H9 (cell line): ENCODE measurements at regions not wholly inside any gene's neighbourhood (a gene's known extent, or its start where the extent isn't known, plus 50 kb on each side); places are given as distances from the start of the nearest gene placed in this dataset.
A peak's percentile ranks its signal among the peaks of the same experiment; 100 is the strongest.
"Not testable (repeated sequence)": the region's sequence is repeated elsewhere in the genome, so short reads cannot be mapped to it uniquely, and the experiment has no call there.

Experiments
- DNase-seq: peaks from one replicate; pipeline ENCODE4 v3.0.0-alpha.2; 2017
- H2AFZ ChIP-seq: one replicate; pipeline ENCODE4 v1.6.1; 2013; ENCODE audit warnings: mild to moderate bottlenecking, low read length, control low read depth, moderate library complexity
- H2AK5ac ChIP-seq: 2 replicates; pipeline ENCODE4 v1.6.1; 2013; ENCODE audit warnings: low read length, control low read depth, mixed read lengths; ENCODE audit not compliant: insufficient read length
- H2BK120ac ChIP-seq: one replicate; pipeline ENCODE4 v1.6.1; 2013; ENCODE audit warnings: low read depth, mild to moderate bottlenecking, low read length, control low read depth, inconsistent platforms; ENCODE audit not compliant: poor library complexity, severe bottlenecking
- H2BK12ac ChIP-seq: 2 replicates; pipeline ENCODE4 v1.6.1; 2013; ENCODE audit warnings: low read length, control low read depth, mixed read lengths, low read depth; ENCODE audit not compliant: insufficient read length
- H2BK15ac ChIP-seq: 2 replicates; pipeline ENCODE4 v1.6.1; 2013; ENCODE audit warnings: low read depth, low read length, control low read depth
- H2BK20ac ChIP-seq: one replicate; pipeline ENCODE4 v1.6.1; 2013; ENCODE audit warnings: low read depth, mild to moderate bottlenecking, low read length, control low read depth, inconsistent platforms; ENCODE audit not compliant: poor library complexity, severe bottlenecking
- H2BK5ac ChIP-seq: 2 replicates; pipeline ENCODE4 v1.6.1; 2013; ENCODE audit warnings: low read length, control low read depth, mixed read lengths; ENCODE audit not compliant: insufficient read length
- H3K14ac ChIP-seq: 2 replicates; pipeline ENCODE4 v1.6.1; 2013; ENCODE audit warnings: low read length, control low read depth; ENCODE audit not compliant: insufficient read depth
- H3K18ac ChIP-seq: 2 replicates; pipeline ENCODE4 v1.6.1; 2013; ENCODE audit warnings: low read depth, mild to moderate bottlenecking, mixed read lengths, low read length, control low read depth; ENCODE audit not compliant: insufficient read length
- H3K23ac ChIP-seq: 2 replicates; pipeline ENCODE4 v1.6.1; 2013; ENCODE audit warnings: low read length, control low read depth, mixed read lengths, low read depth; ENCODE audit not compliant: insufficient read length
- H3K23me2 ChIP-seq: 2 replicates; pipeline ENCODE4 v1.6.1; 2013; ENCODE audit warnings: low read depth, mild to moderate bottlenecking, mixed read lengths, low read length, control low read depth; ENCODE audit not compliant: insufficient read length, poor library complexity, severe bottlenecking
- H3K27ac ChIP-seq: 2 replicates; pipeline ENCODE4 v1.5.1; 2013; ENCODE audit warnings: low read length, control low read depth, mixed read lengths, low read depth; ENCODE audit not compliant: insufficient read length
- H3K27me3 ChIP-seq: 2 replicates; pipeline ENCODE4 v1.6.1; 2013; ENCODE audit warnings: low read length, control low read depth, inconsistent platforms; ENCODE audit not compliant: insufficient read depth
- H3K4ac ChIP-seq: 2 replicates; pipeline ENCODE4 v1.6.1; 2013; ENCODE audit warnings: low read depth, mild to moderate bottlenecking, control low read depth, inconsistent platforms, low read length, moderate library complexity
- H3K4me1 ChIP-seq: 2 replicates; pipeline ENCODE4 v1.6.1; 2013; ENCODE audit warnings: low read length, control low read depth, inconsistent platforms; ENCODE audit not compliant: insufficient read depth
- H3K4me2 ChIP-seq: 2 replicates; pipeline ENCODE4 v1.6.1; 2013; ENCODE audit warnings: low read length, control low read depth, mixed read lengths; ENCODE audit not compliant: insufficient read length, insufficient read depth
- H3K56ac ChIP-seq: 2 replicates; pipeline ENCODE4 v1.6.1; 2013; ENCODE audit warnings: low read depth, mild to moderate bottlenecking, mixed read lengths, low read length, control low read depth; ENCODE audit not compliant: insufficient read length
- H3K79me1 ChIP-seq: 2 replicates; pipeline ENCODE4 v1.6.1; 2013; ENCODE audit warnings: low read depth, mild to moderate bottlenecking, moderate library complexity, low read length, control low read depth, inconsistent platforms; ENCODE audit not compliant: insufficient read depth, poor library complexity, severe bottlenecking
- H3K79me2 ChIP-seq: 2 replicates; pipeline ENCODE4 v1.6.1; 2013; ENCODE audit warnings: low read length, control low read depth, inconsistent platforms; ENCODE audit not compliant: insufficient read depth
- H3K9ac ChIP-seq: 2 replicates; pipeline ENCODE4 v1.6.1; 2013; ENCODE audit warnings: low read length, control low read depth, mixed read lengths; ENCODE audit not compliant: insufficient read length; ENCODE audit errors: extremely low read depth
- H3K9me3 ChIP-seq: one replicate; pipeline ENCODE4 v1.6.1; 2013; ENCODE audit warnings: low read depth, low read length, inconsistent platforms; ENCODE audit not compliant: control insufficient read depth
- H3T11ph ChIP-seq: one replicate; pipeline ENCODE4 v1.6.1; 2013; ENCODE audit warnings: mild to moderate bottlenecking, low read length, control low read depth, inconsistent platforms
- H4K20me1 ChIP-seq: one replicate; pipeline ENCODE4 v1.6.1; 2013; ENCODE audit not compliant: control insufficient read depth, insufficient read length, insufficient read depth
- H4K5ac ChIP-seq: 2 replicates; pipeline ENCODE4 v1.6.1; 2013; ENCODE audit warnings: low read depth, mild to moderate bottlenecking, mixed read lengths, low read length, control low read depth; ENCODE audit not compliant: insufficient read length
- H4K8ac ChIP-seq: replicated peaks from 2 replicates; pipeline ENCODE4 v1.6.1; 2013; ENCODE audit warnings: low read length, control low read depth, mixed read lengths, low read depth; ENCODE audit not compliant: insufficient read length
- H4K91ac ChIP-seq: 2 replicates; pipeline ENCODE4 v1.6.1; 2013; ENCODE audit warnings: low read depth, mild to moderate bottlenecking, moderate library complexity, mixed read lengths, low read length, control low read depth; ENCODE audit not compliant: insufficient read length
- H3K27ac Mint-ChIP-seq, 3 experiments: 2 replicates in 2 of 3; 3 replicates in 1 of 3; pipeline ENCODE4 v1.8.0; 2020 to 2021; ENCODE audit warnings: mixed read lengths in 3 of 3, mild to moderate bottlenecking in 1 of 3, moderate library complexity in 1 of 3
- H3K27me3 Mint-ChIP-seq: 2 replicates; pipeline ENCODE4 v1.8.0; 2021; ENCODE audit warnings: low read depth, mild to moderate bottlenecking, moderate library complexity, mixed read lengths
- H3K36me3 Mint-ChIP-seq, 3 experiments: 2 replicates in 2 of 3; 3 replicates in 1 of 3; pipeline ENCODE4 v1.8.0; 2020 to 2021; ENCODE audit warnings: low read depth in 3 of 3, mixed read lengths in 3 of 3; ENCODE audit not compliant: insufficient read depth in 1 of 3
- H3K4me1 Mint-ChIP-seq, 2 experiments: 2 replicates each; pipeline ENCODE4 v1.8.0; 2020; ENCODE audit warnings: mixed read lengths in 2 of 2
- H3K4me3 Mint-ChIP-seq, 2 experiments: 2 replicates in 1 of 2; 3 replicates in 1 of 2; pipeline ENCODE4 v1.8.0; 2020 to 2021; ENCODE audit warnings: mild to moderate bottlenecking in 2 of 2, mixed read lengths in 2 of 2, moderate library complexity in 1 of 2
- H3K9me3 Mint-ChIP-seq, 2 experiments: 2 replicates in 1 of 2; 3 replicates in 1 of 2; pipeline ENCODE4 v1.8.0; 2020; ENCODE audit warnings: mild to moderate bottlenecking in 2 of 2, mixed read lengths in 2 of 2, moderate library complexity in 1 of 2
- WGBS: extraction: QIAGEN DNeasy Blood & Tissue Kit; methylation state at CpG from one replicate; pipeline ENCODE4 v1.1.7; 2013; ENCODE audit warnings: missing lambda C conversion rate, low lambda C conversion rate, mixed read lengths; ENCODE audit not compliant: insufficient read length; ENCODE audit errors: extremely low coverage; 5-methylcytosine and 5-hydroxymethylcytosine counted together
- TF ChIP-seq, protein P1 (sequence below): fragments of 200-600 bp; sonication (generic); conservative IDR thresholded peaks from 3 replicates; pipeline ENCODE4 v1.8.0; 2021; ENCODE audit warnings: antibody characterized with exemption, mild to moderate bottlenecking

DNA sequence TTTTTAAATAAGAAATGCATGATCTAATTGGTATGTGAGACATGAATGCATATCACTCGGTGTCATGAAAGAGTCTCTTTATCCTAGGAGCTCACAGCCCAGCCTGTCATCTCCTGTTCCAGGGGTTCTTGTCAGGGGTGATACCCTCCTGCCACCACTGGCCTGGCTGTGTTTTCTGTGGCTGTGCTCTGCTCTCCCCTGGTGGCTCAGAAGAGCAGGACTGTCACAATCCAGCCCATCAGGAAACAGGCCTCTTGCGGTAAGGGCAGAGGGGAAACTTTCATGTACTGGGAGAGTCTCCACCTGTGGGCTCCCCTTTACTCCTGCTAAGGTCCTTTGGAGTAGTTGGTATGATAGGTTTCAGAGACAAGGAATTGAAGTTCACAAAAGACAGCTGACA, 240.2 kb upstream of the GLRA1 start:
- Histone ChIP-seq H2BK20ac (no peak overlapping the region), H3K4me2 (no peak overlapping the region), H3T11ph (no peak overlapping the region), H3K23ac (no peak overlapping the region), H3K27ac (no peak overlapping the region), H2AK5ac (no peak overlapping the region), H2BK120ac (no peak overlapping the region), H3K56ac (no peak overlapping the region), H3K9me3 (no peaks in the 10 kb centered on the region), H2AFZ (no peak overlapping the region), H3K14ac (no peak overlapping the region), H3K23me2 (no peaks in the 10 kb centered on the region), H3K9ac (no peak overlapping the region), H3K18ac (no peak overlapping the region), H2BK12ac (no peak overlapping the region), H4K20me1 (no peaks in the 10 kb centered on the region), H3K4ac (no peak overlapping the region), H3K27me3 (no peaks in the 10 kb centered on the region), H4K8ac (no peak overlapping the region), H3K79me2 (no peaks in the 10 kb centered on the region), H3K4me1 (peaks cover 3% of the 10 kb centered on the region; the same call in 1 of the 2 replicates), H4K91ac (no peak overlapping the region), H3K79me1 (no peaks in the 10 kb centered on the region), H2BK15ac (no peak overlapping the region), H2BK5ac (no peak overlapping the region), H4K5ac (no peak overlapping the region)
- Mint-ChIP-seq H3K36me3 (no peaks in the 10 kb centered on the region), H3K4me3 (no peak overlapping the region), H3K9me3 (no peaks in the 10 kb centered on the region), H3K27ac (no peak overlapping the region), H3K4me1 (peaks cover 21 to 30% of the 10 kb centered on the region in 2 experiments), H3K27me3 (peaks cover 7% of the 10 kb centered on the region)
- TF ChIP-seq, protein P1, sequence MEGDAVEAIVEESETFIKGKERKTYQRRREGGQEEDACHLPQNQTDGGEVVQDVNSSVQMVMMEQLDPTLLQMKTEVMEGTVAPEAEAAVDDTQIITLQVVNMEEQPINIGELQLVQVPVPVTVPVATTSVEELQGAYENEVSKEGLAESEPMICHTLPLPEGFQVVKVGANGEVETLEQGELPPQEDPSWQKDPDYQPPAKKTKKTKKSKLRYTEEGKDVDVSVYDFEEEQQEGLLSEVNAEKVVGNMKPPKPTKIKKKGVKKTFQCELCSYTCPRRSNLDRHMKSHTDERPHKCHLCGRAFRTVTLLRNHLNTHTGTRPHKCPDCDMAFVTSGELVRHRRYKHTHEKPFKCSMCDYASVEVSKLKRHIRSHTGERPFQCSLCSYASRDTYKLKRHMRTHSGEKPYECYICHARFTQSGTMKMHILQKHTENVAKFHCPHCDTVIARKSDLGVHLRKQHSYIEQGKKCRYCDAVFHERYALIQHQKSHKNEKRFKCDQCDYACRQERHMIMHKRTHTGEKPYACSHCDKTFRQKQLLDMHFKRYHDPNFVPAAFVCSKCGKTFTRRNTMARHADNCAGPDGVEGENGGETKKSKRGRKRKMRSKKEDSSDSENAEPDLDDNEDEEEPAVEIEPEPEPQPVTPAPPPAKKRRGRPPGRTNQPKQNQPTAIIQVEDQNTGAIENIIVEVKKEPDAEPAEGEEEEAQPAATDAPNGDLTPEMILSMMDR = peak; percentile 48; the same call in 2 of the 3 replicates
- DNase-seq = peak; percentile 55
- no CpG with 5 or more reads among the region's 2 CpGs for WGBS

GRCh38 chr5:152159894-152160293, 235.2 kb upstream of the GLRA1 start:
- H3K9me3 ChIP-seq, H3K27me3 ChIP-seq, H3K79me1 ChIP-seq: not testable (repeated sequence)

More at GRCh38 chr5:152159894-152160293, 235.2 kb upstream of the GLRA1 start:
- not testable (repeated sequence) for H2AK5ac ChIP-seq, H3K56ac ChIP-seq, H3K36me3 Mint-ChIP-seq, H4K91ac ChIP-seq, H3T11ph ChIP-seq, H3K9ac ChIP-seq, H4K20me1 ChIP-seq, H3K27ac Mint-ChIP-seq, H2BK120ac ChIP-seq, H3K14ac ChIP-seq, H3K4ac ChIP-seq, DNase-seq, H2BK15ac ChIP-seq, H3K79me2 ChIP-seq, H3K4me1 ChIP-seq, H3K4me3 Mint-ChIP-seq, H3K4me2 ChIP-seq, H4K8ac ChIP-seq, H3K27ac ChIP-seq, H2AFZ ChIP-seq, H2BK20ac ChIP-seq, H3K18ac ChIP-seq, H3K23me2 ChIP-seq, H3K9me3 Mint-ChIP-seq, H2BK5ac ChIP-seq, H3K23ac ChIP-seq, H4K5ac ChIP-seq, H2BK12ac ChIP-seq
- peaks cover 13% of the 10 kb centered on the region; the same call in 1 of the 2 replicates for H3K27me3 Mint-ChIP-seq
- H3K4me1 Mint-ChIP-seq = peaks cover 8 to 12% of the 10 kb centered on the region in 2 experiments
- no CpG with 5 or more reads among the region's 4 CpGs for WGBS
